H1 (cell line): ENCODE measurements at regions not wholly inside any gene's neighbourhood (a gene's known extent, or its start where the extent isn't known, plus 50 kb on each side); places are given as distances from the start of the nearest gene placed in this dataset.

Experiments
- ASH2L ChIP-seq: fragments of 200-600, 300-600 bp; sonication (generic); IDR thresholded peaks from one replicate; pipeline ENCODE4 v1.7.1; 2017; ENCODE audit warnings: low read length
- CTCF ChIP-seq, 3 experiments: IDR thresholded peaks; 1 replicate in 2 of 3; 2 replicates in 1 of 3; pipeline versions ENCODE4 v1.5.1 to v1.6.1; 2011; ENCODE audit warnings: low read length in 3 of 3, mild to moderate bottlenecking in 3 of 3, inconsistent platforms in 2 of 3, low read depth in 1 of 3, moderate library complexity in 1 of 3; ENCODE audit not compliant: insufficient read depth in 1 of 3; ENCODE audit errors: control extremely low read depth in 1 of 3
- EZH2 ChIP-seq: fragments of 200-600 bp; sonication (generic); IDR thresholded peaks from 2 replicates; pipeline ENCODE4 v1.7.1; 2012; ENCODE audit warnings: low read depth, mild to moderate bottlenecking, moderate library complexity, low read length, inconsistent platforms; ENCODE audit not compliant: severe bottlenecking
- JUN ChIP-seq: IDR thresholded peaks from 2 replicates; pipeline ENCODE4 v1.6.1; 2011; ENCODE audit warnings: low read depth, mild to moderate bottlenecking, improper control_type of control experiment, low read length
- KDM4A ChIP-seq: IDR thresholded peaks from one replicate; pipeline ENCODE4 v1.7.1; 2012; ENCODE audit warnings: low read depth, mild to moderate bottlenecking, moderate library complexity, low read length, inconsistent platforms; ENCODE audit not compliant: severe bottlenecking
- PHF8 ChIP-seq: fragments of 200-600 bp; sonication (generic); conservative IDR thresholded peaks from 2 replicates; pipeline ENCODE4 v1.7.1; 2012; ENCODE audit warnings: low read depth, mild to moderate bottlenecking, inconsistent platforms, low read length, moderate library complexity
- POLR2A ChIP-seq, 2 experiments: IDR thresholded peaks; 1 replicate in 1 of 2; 2 replicates in 1 of 2; pipeline ENCODE4 v1.6.1; 2011; ENCODE audit warnings: low read depth in 2 of 2, low read length in 2 of 2, mild to moderate bottlenecking in 2 of 2; ENCODE audit errors: control extremely low read depth in 1 of 2
- POLR2AphosphoS5 ChIP-seq: IDR thresholded peaks from 2 replicates; pipeline ENCODE4 v1.6.1; 2011; ENCODE audit warnings: low read depth, low read length
- RAD21 ChIP-seq, 2 experiments: IDR thresholded peaks in 1 of 2; conservative IDR thresholded peaks in 1 of 2; 2 replicates each; pipeline ENCODE4 v1.6.1; 2011; ENCODE audit warnings: low read depth in 2 of 2, low read length in 2 of 2, improper control_type of control experiment in 1 of 2, inconsistent platforms in 1 of 2, mild to moderate bottlenecking in 1 of 2, moderate library complexity in 1 of 2
- USF2 ChIP-seq: IDR thresholded peaks from 2 replicates; pipeline ENCODE4 v1.6.1; 2011; ENCODE audit warnings: low read length, improper control_type of control experiment
- YY1 ChIP-seq: IDR thresholded peaks from 2 replicates; pipeline ENCODE4 v1.6.1; 2011; ENCODE audit warnings: low read depth, mild to moderate bottlenecking, low read length
- ZNF274 ChIP-seq: IDR thresholded peaks from 2 replicates; pipeline ENCODE4 v1.7.0; 2012; ENCODE audit warnings: low read length, borderline replicate concordance; ENCODE audit errors: extremely low read depth

- TF ChIP-seq CTCF (IDR thresholded peaks at IDR 0.05; ENCODE audit: control extremely low read depth in 1 of 3, insufficient read depth in 1 of 3, low read depth in 1 of 3, low read length in 3 of 3) (no peak), POLR2A (IDR thresholded peaks at IDR 0.05; ENCODE audit: control extremely low read depth in 1 of 2, low read depth in 2 of 2, low read length in 2 of 2) (no peak), PHF8 (no peak), JUN (no peak), ASH2L (no peak), KDM4A (no peak), EZH2 (no peak), RAD21 (IDR thresholded peaks at IDR 0.05 in 1 of 2, conservative IDR thresholded peaks at IDR 0.05 in 1 of 2; ENCODE audit: low read depth in 2 of 2, low read length in 2 of 2) (no peak), USF2 (no peak), ZNF274 (no peak), YY1 (no peak), POLR2AphosphoS5 (no peak)
These were observed 207.9 kb downstream of the MYLK4 start for GRCh38 chr6:2542858-2543218.
